Neural progenitor cell (in vitro differentiated cells): ENCODE measurements at regions not wholly inside any gene's neighbourhood (a gene's known extent, or its start where the extent isn't known, plus 50 kb on each side); places are given as distances from the start of the nearest gene placed in this dataset.

Source experiments
- DNase-seq: peaks from one replicate; pipeline ENCODE4 v3.0.0-alpha.2; 2016; ENCODE audit warnings: low spot score
- H2AFZ ChIP-seq: fragments of 200-600 bp; sonication (generic); replicated peaks from 2 replicates; pipeline ENCODE4 v1.6.1; 2016; ENCODE audit warnings: antibody characterized with exemption
- H3F3A ChIP-seq: fragments of 200-600 bp; sonication (generic); 2 replicates; pipeline ENCODE4 v1.6.1; 2016; ENCODE audit warnings: antibody characterized with exemption, low read depth
- H3K27ac ChIP-seq: fragments of 200-600 bp; sonication (generic); 2 replicates; pipeline ENCODE4 v1.5.1; 2016; ENCODE audit warnings: mild to moderate bottlenecking
- H3K27me3 ChIP-seq: fragments of 200-600 bp; sonication (generic); 2 replicates; pipeline ENCODE4 v1.6.1; 2016; ENCODE audit warnings: mild to moderate bottlenecking, moderate library complexity
- H3K36me3 ChIP-seq: fragments of 200-600 bp; sonication (generic); 2 replicates; pipeline ENCODE4 v1.5.1; 2016
- H3K4me1 ChIP-seq: fragments of 200-600 bp; sonication (generic); 2 replicates; pipeline ENCODE4 v1.6.1; 2016; ENCODE audit warnings: mixed run types
- H3K4me2 ChIP-seq: fragments of 200-600 bp; sonication (generic); 2 replicates; pipeline ENCODE4 v1.6.1; 2016
- H3K4me3 ChIP-seq: fragments of 200-600 bp; sonication (generic); 2 replicates; pipeline ENCODE4 v1.5.1; 2016
- H3K79me2 ChIP-seq: fragments of 200-600 bp; sonication (generic); 2 replicates; pipeline ENCODE4 v1.6.1; 2016; ENCODE audit warnings: low read depth
- H3K9ac ChIP-seq: fragments of 200-600 bp; sonication (generic); 2 replicates; pipeline ENCODE4 v1.6.1; 2016
- H3K9me3 ChIP-seq: fragments of 200-600 bp; sonication (generic); 2 replicates; pipeline ENCODE4 v1.5.1; 2016; ENCODE audit warnings: low read depth
- H4K20me1 ChIP-seq: fragments of 200-600 bp; sonication (generic); 2 replicates; pipeline ENCODE4 v1.6.1; 2016; ENCODE audit warnings: low read depth
- H3K27ac Mint-ChIP-seq: 3 replicates; pipeline ENCODE4 v1.8.0; 2021; ENCODE audit warnings: mixed read lengths
- H3K27me3 Mint-ChIP-seq: 2 replicates; pipeline ENCODE4 v1.8.0; 2022; ENCODE audit warnings: low read depth, mild to moderate bottlenecking, inconsistent platforms, moderate library complexity, mixed read lengths; ENCODE audit not compliant: insufficient read depth
- H3K36me3 Mint-ChIP-seq: 3 replicates; pipeline ENCODE4 v1.8.0; 2021; ENCODE audit warnings: mixed read lengths
- H3K4me1 Mint-ChIP-seq: 3 replicates; pipeline ENCODE4 v1.8.0; 2021; ENCODE audit warnings: mixed read lengths
- H3K4me3 Mint-ChIP-seq: 3 replicates; pipeline ENCODE4 v1.8.0; 2021; ENCODE audit warnings: mild to moderate bottlenecking, moderate library complexity, mixed read lengths
- H3K9me3 Mint-ChIP-seq: 3 replicates; pipeline ENCODE4 v1.8.0; 2020; ENCODE audit warnings: mixed read lengths
- CTCF ChIP-seq: fragments of 200-600 bp; sonication (generic); IDR thresholded peaks from 2 replicates; pipeline ENCODE4 v1.5.1; 2017; ENCODE audit warnings: antibody characterized with exemption, mild to moderate bottlenecking
- EZH2 ChIP-seq: fragments of 200-600 bp; sonication (generic); IDR thresholded peaks from 2 replicates; pipeline ENCODE4 v1.6.1; 2017; ENCODE audit warnings: antibody characterized with exemption, mild to moderate bottlenecking, moderate library complexity
- EZH2phosphoT487 ChIP-seq: fragments of 200-600 bp; sonication (generic); IDR thresholded peaks from 2 replicates; pipeline ENCODE4 v1.6.1; 2017; ENCODE audit warnings: antibody characterized with exemption

GRCh38 chr9:14516656-14517055 lies 176.6 kb downstream of the ZDHHC21 start:
- Histone ChIP-seq H3K9ac (no peak overlapping the region), H3K4me1 (peaks cover 20% of the 10 kb centered on the region), H3K36me3 (no peaks in the 10 kb centered on the region), H2AFZ (no peak overlapping the region), H3K9me3 (no peaks in the 10 kb centered on the region), H4K20me1 (no peaks in the 10 kb centered on the region), H3F3A (no peaks in the 10 kb centered on the region), H3K4me2 (no peak overlapping the region), H3K27ac (no peak overlapping the region), H3K4me3 (no peak overlapping the region), H3K79me2 (no peaks in the 10 kb centered on the region), H3K27me3 (no peaks in the 10 kb centered on the region)
- no peaks in the 10 kb centered on the region for H3K36me3 Mint-ChIP-seq
- peaks cover 3% of the 10 kb centered on the region for H3K27me3 Mint-ChIP-seq
- DNase-seq, result no peak
- no peak overlapping the region for H3K4me3 Mint-ChIP-seq
- TF ChIP-seq EZH2phosphoT487 (no peak), CTCF (no peak), EZH2 (no peak)
- H3K27ac Mint-ChIP-seq, result no peak overlapping the region
- no peaks in the 10 kb centered on the region for H3K4me1 Mint-ChIP-seq
- no peaks in the 10 kb centered on the region for H3K9me3 Mint-ChIP-seq

GRCh38 chr9:14515571-14516198 lies 177.5 kb downstream of the ZDHHC21 start:
- Histone ChIP-seq H3K79me2 (no peaks in the 10 kb centered on the region), H3K27ac (no peak overlapping the region), H3K4me2 (peak overlapping the region; percentile 47), H3F3A (no peaks in the 10 kb centered on the region), H3K9me3 (no peaks in the 10 kb centered on the region), H3K36me3 (no peaks in the 10 kb centered on the region), H3K27me3 (no peaks in the 10 kb centered on the region), H3K4me1 (peaks cover 20% of the 10 kb centered on the region), H4K20me1 (no peaks in the 10 kb centered on the region), H2AFZ (no peak overlapping the region), H3K4me3 (no peak overlapping the region), H3K9ac (no peak overlapping the region)
- no peak overlapping the region for H3K4me3 Mint-ChIP-seq
- DNase-seq, result peak; percentile 40
- no peaks in the 10 kb centered on the region for H3K4me1 Mint-ChIP-seq
- no peak for TF ChIP-seq EZH2phosphoT487
- TF ChIP-seq EZH2, result no peak
- H3K27me3 Mint-ChIP-seq, result peaks cover 3% of the 10 kb centered on the region
- no peaks in the 10 kb centered on the region for H3K9me3 Mint-ChIP-seq
- no peak overlapping the region for H3K27ac Mint-ChIP-seq
- H3K36me3 Mint-ChIP-seq, result no peaks in the 10 kb centered on the region

- TF ChIP-seq EZH2phosphoT487, result no peak
- TF ChIP-seq EZH2, result no peak
- no peak for TF ChIP-seq CTCF
- Histone ChIP-seq H3K27me3 (no peaks in the 10 kb centered on the region), H3K27ac (no peak overlapping the region), H3K36me3 (no peaks in the 10 kb centered on the region), H3F3A (no peaks in the 10 kb centered on the region), H3K9ac (no peak overlapping the region), H3K4me1 (peaks cover 20% of the 10 kb centered on the region), H3K9me3 (no peaks in the 10 kb centered on the region), H3K4me2 (no peak overlapping the region), H2AFZ (no peak overlapping the region), H3K4me3 (no peak overlapping the region), H3K79me2 (no peaks in the 10 kb centered on the region), H4K20me1 (no peaks in the 10 kb centered on the region)
- Mint-ChIP-seq H3K9me3 (no peaks in the 10 kb centered on the region), H3K27ac (no peak overlapping the region), H3K4me3 (no peak overlapping the region), H3K27me3 (peaks cover 3% of the 10 kb centered on the region), H3K36me3 (no peaks in the 10 kb centered on the region), H3K4me1 (no peaks in the 10 kb centered on the region)
- DNase-seq, result no peak
These were observed 178.2 kb downstream of the ZDHHC21 start for GRCh38 chr9:14515049-14515448.

- no peaks in the 10 kb centered on the region for H3K27me3 Mint-ChIP-seq
- Histone ChIP-seq H3K36me3 (no peaks in the 10 kb centered on the region), H3K9me3 (no peaks in the 10 kb centered on the region), H4K20me1 (no peaks in the 10 kb centered on the region), H3K27me3 (no peaks in the 10 kb centered on the region), H3K4me3 (no peak overlapping the region), H3K4me2 (no peak overlapping the region), H3K9ac (no peak overlapping the region), H3F3A (no peaks in the 10 kb centered on the region), H2AFZ (no peak overlapping the region), H3K4me1 (peaks cover 20% of the 10 kb centered on the region), H3K27ac (no peak overlapping the region), H3K79me2 (no peaks in the 10 kb centered on the region)
- no peak for DNase-seq
- TF ChIP-seq CTCF (no peak), EZH2 (no peak), EZH2phosphoT487 (no peak)
- H3K9me3 Mint-ChIP-seq, result no peaks in the 10 kb centered on the region
- H3K4me3 Mint-ChIP-seq, result no peak overlapping the region
- no peaks in the 10 kb centered on the region for H3K4me1 Mint-ChIP-seq
- H3K27ac Mint-ChIP-seq, result no peak overlapping the region
- no peaks in the 10 kb centered on the region for H3K36me3 Mint-ChIP-seq
These were observed 180.3 kb downstream of the ZDHHC21 start for GRCh38 chr9:14512942-14513341.
